Nephron (organoid): ENCODE measurements at regions not wholly inside any gene's neighbourhood (a gene's known extent, or its start where the extent isn't known, plus 50 kb on each side); places are given as distances from the start of the nearest gene placed in this dataset.

ENCODE experiments used
- H3K27ac Mint-ChIP-seq, 3 experiments: 2 replicates each; pipeline ENCODE4 v1.8.0; 2020; ENCODE audit warnings: mixed read lengths in 3 of 3, mild to moderate bottlenecking in 2 of 3, moderate library complexity in 1 of 3
- H3K27me3 Mint-ChIP-seq: 2 replicates; pipeline ENCODE4 v1.8.0; 2021; ENCODE audit warnings: low read depth, mild to moderate bottlenecking, moderate library complexity, mixed read lengths
- H3K36me3 Mint-ChIP-seq: 2 replicates; pipeline ENCODE4 v1.8.0; 2020; ENCODE audit warnings: low read depth, mixed read lengths
- H3K4me1 Mint-ChIP-seq: 2 replicates; pipeline ENCODE4 v1.8.0; 2020; ENCODE audit warnings: mixed read lengths
- H3K4me3 Mint-ChIP-seq, 3 experiments: 2 replicates each; pipeline ENCODE4 v1.8.0; 2020; ENCODE audit warnings: mild to moderate bottlenecking in 3 of 3, mixed read lengths in 3 of 3, moderate library complexity in 2 of 3
- H3K9me3 Mint-ChIP-seq: 2 replicates; pipeline ENCODE4 v1.8.0; 2020; ENCODE audit warnings: mixed read lengths
- CTCF ChIP-seq, 3 experiments: fragments of 200-600 bp; sonication (generic); IDR thresholded peaks; one replicate each; pipeline ENCODE4 v1.5.0; 2021; ENCODE audit warnings: antibody characterized with exemption in 3 of 3; ENCODE audit not compliant: unreplicated experiment in 3 of 3

GRCh38 chr2:151118269-151118668 lies 143.4 kb downstream of the RBM43 start:
- H3K9me3 Mint-ChIP-seq, result peaks cover 24% of the 10 kb centered on the region
- no peak overlapping the region for H3K4me3 Mint-ChIP-seq
- no peak overlapping the region for H3K27ac Mint-ChIP-seq
- peaks cover 5% of the 10 kb centered on the region for H3K4me1 Mint-ChIP-seq
- H3K36me3 Mint-ChIP-seq, result peaks cover 5% of the 10 kb centered on the region
- no peak for TF ChIP-seq CTCF (IDR thresholded peaks at IDR 0.05; ENCODE audit: unreplicated experiment in 3 of 3)
- peaks cover 3% of the 10 kb centered on the region for H3K27me3 Mint-ChIP-seq

GRCh38 chr2:151114874-151115273 lies 146.8 kb downstream of the RBM43 start:
- Mint-ChIP-seq H3K4me3 (no peak overlapping the region), H3K9me3 (peaks cover 24% of the 10 kb centered on the region), H3K27me3 (peaks cover 3% of the 10 kb centered on the region), H3K27ac (no peak overlapping the region), H3K36me3 (peaks cover 5% of the 10 kb centered on the region), H3K4me1 (peaks cover 12% of the 10 kb centered on the region)
- no peak for TF ChIP-seq CTCF (IDR thresholded peaks at IDR 0.05; ENCODE audit: unreplicated experiment in 3 of 3)

- Mint-ChIP-seq H3K9me3 (peaks cover 15% of the 10 kb centered on the region), H3K4me3 (no peak overlapping the region), H3K4me1 (peaks cover 12% of the 10 kb centered on the region), H3K27ac (no peak overlapping the region), H3K36me3 (peaks cover 4% of the 10 kb centered on the region), H3K27me3 (peaks cover 3% of the 10 kb centered on the region)
- no peak for TF ChIP-seq CTCF (IDR thresholded peaks at IDR 0.05; ENCODE audit: unreplicated experiment in 3 of 3)
Observed at GRCh38 chr2:151113318-151113717, 148.3 kb downstream of the RBM43 start.

GRCh38 chr2:151111599-151112278 lies 149.9 kb downstream of the RBM43 start:
- Mint-ChIP-seq H3K9me3 (peaks cover 12% of the 10 kb centered on the region), H3K4me3 (no peak overlapping the region), H3K27me3 (peaks cover 3% of the 10 kb centered on the region), H3K36me3 (no peaks in the 10 kb centered on the region), H3K27ac (no peak overlapping the region), H3K4me1 (peaks cover 12% of the 10 kb centered on the region)
- no peak for TF ChIP-seq CTCF (IDR thresholded peaks at IDR 0.05; ENCODE audit: unreplicated experiment in 3 of 3)

- peaks cover 7% of the 10 kb centered on the region for H3K4me1 Mint-ChIP-seq
- no peaks in the 10 kb centered on the region for H3K36me3 Mint-ChIP-seq
- no peak overlapping the region for H3K27ac Mint-ChIP-seq
- peaks cover 10% of the 10 kb centered on the region for H3K9me3 Mint-ChIP-seq
- H3K27me3 Mint-ChIP-seq, result no peaks in the 10 kb centered on the region
- TF ChIP-seq CTCF (IDR thresholded peaks at IDR 0.05; ENCODE audit: unreplicated experiment in 3 of 3), result no peak
- H3K4me3 Mint-ChIP-seq, result no peak overlapping the region
Observed at GRCh38 chr2:151106805-151107506, 154.7 kb downstream of the RBM43 start.

GRCh38 chr2:151103551-151103950 lies 158.1 kb downstream of the RBM43 start:
- no peak for TF ChIP-seq CTCF (IDR thresholded peaks at IDR 0.05; ENCODE audit: unreplicated experiment in 3 of 3)
- no peaks in the 10 kb centered on the region for H3K27me3 Mint-ChIP-seq
- no peaks in the 10 kb centered on the region for H3K36me3 Mint-ChIP-seq
- no peaks in the 10 kb centered on the region for H3K4me1 Mint-ChIP-seq
- H3K4me3 Mint-ChIP-seq, result no peak overlapping the region
- peaks cover 6% of the 10 kb centered on the region for H3K9me3 Mint-ChIP-seq
- H3K27ac Mint-ChIP-seq, result no peak overlapping the region
